ENCODE measurements at regions not wholly inside any gene's neighbourhood (a gene's known extent, or its start where the extent isn't known, plus 50 kb on each side); places are given as distances from the start of the nearest gene placed in this dataset.
"Not testable (repeated sequence)": the region's sequence is repeated elsewhere in the genome, so short reads cannot be mapped to it uniquely, and the experiment has no call there.

GRCh38 chr18:77329651-77330050, 80.0 kb downstream of the GALR1 start:
- in situ Hi-C loops (cut with MboI; ENCODE audit: low sequenced_read_pairs), result no loop called here
- DNase-seq (ENCODE audit: low spot score in 2 of 2), result no peak
- no peak overlapping the region for H3K4me3 ChIP-seq
- no peaks in the 10 kb centered on the region for H3K9me3 ChIP-seq
- H3K27me3 ChIP-seq (ENCODE audit: low read depth), result no peaks in the 10 kb centered on the region
- H3K4me1 ChIP-seq, result no peaks in the 10 kb centered on the region
- H3K36me3 ChIP-seq (replicated peaks), result no peaks in the 10 kb centered on the region

- no peaks in the 10 kb centered on the region for H3K27me3 ChIP-seq (ENCODE audit: low read depth)
- no peak overlapping the region for H3K4me3 ChIP-seq
- DNase-seq (ENCODE audit: low spot score in 2 of 2), result no peak
- no peaks in the 10 kb centered on the region for H3K4me1 ChIP-seq
- no peaks in the 10 kb centered on the region for H3K9me3 ChIP-seq
- no peaks in the 10 kb centered on the region for H3K36me3 ChIP-seq (replicated peaks)
- in situ Hi-C loops (cut with MboI; ENCODE audit: low sequenced_read_pairs), result no loop called here
These were observed 85.2 kb downstream of the GALR1 start for GRCh38 chr18:77334876-77335275.

- no peaks in the 10 kb centered on the region for H3K27me3 ChIP-seq (ENCODE audit: low read depth)
- no peak for DNase-seq (ENCODE audit: low spot score in 2 of 2)
- no peaks in the 10 kb centered on the region for H3K4me1 ChIP-seq
- no peaks in the 10 kb centered on the region for H3K36me3 ChIP-seq (replicated peaks)
- H3K9me3 ChIP-seq, result no peaks in the 10 kb centered on the region
- H3K4me3 ChIP-seq, result no peak overlapping the region
- in situ Hi-C loops (cut with MboI; ENCODE audit: low sequenced_read_pairs), result no loop called here
These were observed 88.0 kb downstream of the GALR1 start for GRCh38 chr18:77337604-77338003.

DNA sequence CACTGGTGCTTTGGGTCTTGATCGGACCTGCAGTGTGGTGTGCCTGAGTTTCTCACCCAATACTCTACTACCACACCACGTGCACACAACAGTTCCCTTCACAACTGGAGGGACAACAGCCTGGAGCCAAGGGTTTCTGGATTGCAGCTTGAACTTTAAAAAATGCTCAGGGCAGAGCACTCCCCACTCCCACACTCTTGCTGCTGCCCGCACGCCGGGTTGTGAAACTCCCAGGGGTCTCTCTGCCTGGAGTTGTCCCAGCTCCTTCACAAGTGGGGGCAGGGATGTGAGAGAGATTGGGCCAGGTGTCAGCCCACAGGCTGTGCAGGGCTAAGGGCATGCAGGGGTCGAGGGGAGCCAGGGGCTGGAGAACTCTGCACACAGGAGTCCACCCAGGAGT, 89.4 kb downstream of the GALR1 start:
- no peaks in the 10 kb centered on the region for H3K27me3 ChIP-seq (ENCODE audit: low read depth)
- no peaks in the 10 kb centered on the region for H3K9me3 ChIP-seq
- no peaks in the 10 kb centered on the region for H3K4me1 ChIP-seq
- no peak overlapping the region for H3K4me3 ChIP-seq
- DNase-seq (ENCODE audit: low spot score in 2 of 2), result no peak
- H3K36me3 ChIP-seq (replicated peaks), result no peaks in the 10 kb centered on the region
- in situ Hi-C loops (cut with MboI; ENCODE audit: low sequenced_read_pairs), result no loop called here

- Histone ChIP-seq H3K4me3 (no peak overlapping the region), H3K9me3 (no peaks in the 10 kb centered on the region), H3K4me1 (no peaks in the 10 kb centered on the region), H3K36me3 (replicated peaks) (no peaks in the 10 kb centered on the region), H3K27me3 (ENCODE audit: low read depth) (no peaks in the 10 kb centered on the region)
- in situ Hi-C loops (cut with MboI; ENCODE audit: low sequenced_read_pairs), result no loop called here
- no peak for DNase-seq (ENCODE audit: low spot score in 2 of 2)
These were observed 90.0 kb downstream of the GALR1 start for GRCh38 chr18:77339623-77340022.

DNA sequence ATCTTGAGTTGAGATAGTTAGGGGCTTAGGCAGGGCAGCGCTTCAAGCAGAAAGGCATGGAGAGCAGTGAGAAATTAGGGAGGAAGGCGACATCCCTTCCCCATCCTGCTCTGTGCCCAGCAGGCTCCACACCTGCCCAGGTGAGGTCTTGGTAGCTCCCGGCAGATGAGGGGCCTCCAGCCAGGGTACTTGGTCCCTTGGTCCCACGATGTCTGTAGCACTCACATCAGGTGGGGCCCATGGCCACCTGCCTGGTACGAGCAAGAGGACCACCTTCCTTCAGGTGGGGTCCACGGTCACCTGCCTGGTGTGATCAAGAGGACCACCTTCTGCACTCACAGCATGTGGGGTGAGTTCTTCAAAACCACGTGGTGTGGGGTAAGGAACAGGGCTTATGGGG, 91.2 kb downstream of the GALR1 start:
- in situ Hi-C loops (cut with MboI; ENCODE audit: low sequenced_read_pairs), result no loop called here
- Histone ChIP-seq H3K27me3 (ENCODE audit: low read depth) (no peaks in the 10 kb centered on the region), H3K4me3 (no peak overlapping the region), H3K4me1 (no peaks in the 10 kb centered on the region), H3K36me3 (replicated peaks) (no peaks in the 10 kb centered on the region), H3K9me3 (no peaks in the 10 kb centered on the region)
- DNase-seq (ENCODE audit: low spot score in 2 of 2), result no peak

DNA sequence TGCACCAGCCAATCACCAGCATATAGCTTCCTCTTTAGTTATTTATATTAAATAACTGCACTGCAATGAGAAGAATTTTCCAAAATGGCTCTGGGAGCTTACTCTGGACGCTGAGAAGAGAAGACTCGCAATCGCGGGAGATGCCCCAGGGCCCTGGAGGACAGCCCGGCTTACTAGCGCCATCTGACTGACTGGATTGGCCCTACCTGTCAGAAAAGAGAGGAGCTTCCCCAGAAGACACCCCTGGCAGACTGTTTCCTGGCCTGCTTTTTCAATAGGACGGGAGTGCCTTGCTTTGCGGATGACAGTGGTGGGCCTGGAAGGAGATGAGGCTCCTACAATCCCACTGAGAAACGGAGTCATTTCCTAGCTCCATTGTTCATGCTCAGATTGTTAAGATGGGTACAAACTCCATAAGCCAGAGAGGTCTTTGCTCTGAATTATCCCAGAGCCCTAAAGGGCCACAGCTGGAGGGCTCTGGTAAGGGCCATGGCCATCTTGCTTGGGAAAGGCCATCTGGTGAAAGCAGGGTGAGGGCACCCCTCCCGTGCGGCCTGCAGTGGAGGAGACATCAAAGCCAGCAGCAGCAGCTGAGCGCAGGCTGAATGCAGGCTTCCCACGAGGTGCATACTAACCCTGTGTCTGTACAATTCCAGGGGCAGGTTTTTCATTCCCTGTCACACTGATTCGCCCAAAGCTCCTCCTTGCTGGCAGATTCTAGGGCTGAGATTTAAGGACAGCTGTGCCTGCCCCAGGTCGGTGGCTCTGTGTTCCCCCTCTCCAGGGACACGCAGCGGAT, 92.1 kb downstream of the GALR1 start:
- H3K27me3 ChIP-seq (ENCODE audit: low read depth), result no peaks in the 10 kb centered on the region
- H3K36me3 ChIP-seq (replicated peaks), result no peaks in the 10 kb centered on the region
- no peaks in the 10 kb centered on the region for H3K9me3 ChIP-seq
- DNase-seq (ENCODE audit: low spot score in 2 of 2), result no peak
- in situ Hi-C loops (cut with MboI; ENCODE audit: low sequenced_read_pairs), result no loop called here
- no peak overlapping the region for H3K4me3 ChIP-seq
- no peaks in the 10 kb centered on the region for H3K4me1 ChIP-seq

GRCh38 chr18:77342736-77343135, 93.1 kb downstream of the GALR1 start:
- in situ Hi-C loops (cut with MboI; ENCODE audit: low sequenced_read_pairs), result no loop called here
- H3K27me3 ChIP-seq (ENCODE audit: low read depth), result no peaks in the 10 kb centered on the region
- DNase-seq (ENCODE audit: low spot score in 2 of 2), result no peak
- H3K4me3 ChIP-seq, result no peak overlapping the region
- no peaks in the 10 kb centered on the region for H3K4me1 ChIP-seq
- no peaks in the 10 kb centered on the region for H3K36me3 ChIP-seq (replicated peaks)
- no peaks in the 10 kb centered on the region for H3K9me3 ChIP-seq

GRCh38 chr18:77343846-77344510, 94.3 kb downstream of the GALR1 start:
- Histone ChIP-seq H3K9me3 (no peaks in the 10 kb centered on the region), H3K4me3 (no peak overlapping the region), H3K36me3 (replicated peaks) (no peaks in the 10 kb centered on the region), H3K4me1 (no peaks in the 10 kb centered on the region), H3K27me3 (ENCODE audit: low read depth) (no peaks in the 10 kb centered on the region)
- in situ Hi-C loops (cut with MboI; ENCODE audit: low sequenced_read_pairs), result no loop called here
- no peak for DNase-seq (ENCODE audit: low spot score in 2 of 2)

GRCh38 chr18:77344786-77345500, 95.3 kb downstream of the GALR1 start:
- Histone ChIP-seq H3K4me1 (no peaks in the 10 kb centered on the region), H3K9me3 (no peaks in the 10 kb centered on the region), H3K27me3 (ENCODE audit: low read depth) (no peaks in the 10 kb centered on the region), H3K4me3 (no peak overlapping the region), H3K36me3 (replicated peaks) (no peaks in the 10 kb centered on the region)
- no peak for DNase-seq (ENCODE audit: low spot score in 2 of 2)
- in situ Hi-C loops (cut with MboI; ENCODE audit: low sequenced_read_pairs), result no loop called here

DNA sequence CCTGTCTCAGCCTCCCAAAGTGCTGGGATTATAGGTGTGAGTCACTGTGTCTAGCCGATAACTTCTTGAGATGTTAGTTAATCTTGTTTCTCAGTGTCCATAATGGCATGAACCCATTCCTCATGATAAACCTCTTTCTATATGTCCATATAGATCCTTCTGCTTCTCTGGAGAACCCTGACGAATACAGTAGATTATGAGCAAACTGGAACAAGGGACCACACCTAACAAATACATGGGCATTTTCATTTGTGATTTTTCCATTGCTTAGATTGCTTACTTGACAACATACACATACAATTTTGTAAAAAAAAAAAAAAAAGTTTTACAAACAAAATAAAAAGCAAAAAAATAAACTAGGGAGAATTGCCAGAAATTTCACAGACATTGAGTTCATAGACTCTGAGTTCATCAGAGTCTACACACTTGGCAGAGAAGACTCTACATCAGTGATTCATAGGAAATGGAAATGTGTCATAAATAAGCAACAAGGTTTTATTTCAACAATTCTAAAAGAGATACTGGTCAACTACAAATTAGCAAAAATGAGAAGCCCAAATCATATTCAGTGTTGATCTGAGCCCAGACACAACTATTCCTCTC, 96.7 kb downstream of the GALR1 start:
- in situ Hi-C loops (cut with MboI; ENCODE audit: low sequenced_read_pairs), result no loop called here
- Histone ChIP-seq H3K4me3 (no peak overlapping the region), H3K4me1 (no peaks in the 10 kb centered on the region), H3K9me3 (no peaks in the 10 kb centered on the region), H3K27me3 (ENCODE audit: low read depth) (no peaks in the 10 kb centered on the region), H3K36me3 (replicated peaks) (no peaks in the 10 kb centered on the region)
- no peak for DNase-seq (ENCODE audit: low spot score in 2 of 2)

DNA sequence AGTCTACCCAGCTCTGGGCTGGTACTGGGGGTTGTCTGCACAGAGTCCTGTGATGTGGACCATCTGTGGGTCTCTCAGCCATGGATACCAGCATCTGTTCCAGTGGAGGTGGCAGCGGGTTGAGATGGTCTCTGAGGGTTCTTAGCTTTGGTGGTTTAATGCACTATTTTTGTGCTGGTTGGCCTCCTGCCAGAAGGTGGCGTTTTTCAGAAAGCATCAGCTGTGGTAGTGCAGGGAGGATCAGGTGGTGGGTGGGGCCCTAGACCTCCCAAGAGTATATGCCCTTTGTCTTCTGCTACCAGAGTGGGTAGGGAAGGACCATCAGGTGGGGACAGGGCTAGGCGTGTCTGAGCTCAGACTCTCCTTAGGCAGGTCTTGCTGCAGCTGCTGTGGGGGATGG, 103.7 kb downstream of the GALR1 start:
- in situ Hi-C loops (cut with MboI; ENCODE audit: low sequenced_read_pairs); DNase-seq (ENCODE audit: low spot score in 2 of 2): not testable (repeated sequence)

DNA sequence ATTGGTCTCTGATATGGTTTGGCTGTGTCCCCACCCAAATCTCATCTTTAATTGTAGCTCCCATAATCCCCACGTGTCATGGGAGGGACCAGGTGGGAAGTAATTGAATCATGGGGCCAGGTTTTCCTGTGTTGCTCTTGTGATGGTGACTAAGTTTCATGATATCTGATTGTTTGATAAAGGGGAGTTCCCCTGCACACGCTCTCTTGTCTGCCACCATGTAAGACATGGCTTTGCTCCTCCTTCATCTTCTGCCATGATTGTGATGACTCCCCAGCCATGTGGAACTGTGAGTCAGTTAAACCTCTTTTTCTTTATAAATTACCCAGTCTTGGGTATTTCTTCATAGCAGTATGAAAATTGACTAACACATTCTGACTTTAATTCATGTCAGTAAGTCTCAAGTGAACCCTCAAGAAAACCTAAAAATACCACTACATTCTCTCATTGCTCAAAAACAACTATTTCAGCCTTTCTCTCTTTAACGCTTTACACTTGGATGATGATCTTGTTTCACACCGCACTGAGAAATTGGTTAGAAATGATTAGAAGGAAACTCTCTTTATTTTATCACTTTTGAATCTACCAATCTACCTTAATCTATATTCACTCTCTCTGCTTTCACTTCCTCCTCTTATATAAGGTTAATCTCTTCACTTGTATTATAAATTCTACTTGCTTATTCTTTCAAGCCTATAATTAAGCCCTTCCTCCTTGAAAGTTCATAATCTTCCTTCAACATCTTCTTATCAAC, 110.1 kb downstream of the GALR1 start:
- no peak for DNase-seq (ENCODE audit: low spot score in 2 of 2)
- no peaks in the 10 kb centered on the region for H3K4me1 ChIP-seq
- 0 out of 2 replicates have a peak, but pooled peaks cover 2% of the 10 kb centered on the region for H3K9me3 ChIP-seq
- in situ Hi-C loops (cut with MboI; ENCODE audit: low sequenced_read_pairs), result no loop called here
- H3K4me3 ChIP-seq, result no peak overlapping the region
- H3K27me3 ChIP-seq (ENCODE audit: low read depth), result no peaks in the 10 kb centered on the region
- no peaks in the 10 kb centered on the region for H3K36me3 ChIP-seq (replicated peaks)

More for the DNA sequence above, 103.7 kb downstream of the GALR1 start:
- not testable (repeated sequence) for H3K27me3 ChIP-seq (ENCODE audit: low read depth); H3K4me3 ChIP-seq; H3K36me3 ChIP-seq (replicated peaks); H3K4me1 ChIP-seq; H3K9me3 ChIP-seq
